Endodermal cell (in vitro differentiated cells): ENCODE measurements at regions not wholly inside any gene's neighbourhood (a gene's known extent, or its start where the extent isn't known, plus 50 kb on each side); places are given as distances from the start of the nearest gene placed in this dataset.

Experiments
- DNase-seq: peaks from one replicate; pipeline ENCODE4 v3.0.0-alpha.2; 2017
- H3K27ac ChIP-seq: 2 replicates; pipeline ENCODE4 v1.5.1; 2013; ENCODE audit warnings: mild to moderate bottlenecking, low read depth, low read length, moderate library complexity
- H3K27me3 ChIP-seq: 2 replicates; pipeline ENCODE4 v1.6.1; 2013; ENCODE audit warnings: mild to moderate bottlenecking, low read length, moderate library complexity; ENCODE audit not compliant: insufficient read depth, control insufficient read depth, poor library complexity, severe bottlenecking
- H3K36me3 ChIP-seq: 2 replicates; pipeline ENCODE4 v1.7.0; 2013; ENCODE audit warnings: mild to moderate bottlenecking, low read length, moderate library complexity; ENCODE audit not compliant: control insufficient read depth, insufficient read depth
- H3K4me1 ChIP-seq: one replicate; pipeline ENCODE4 v1.7.0; 2013; ENCODE audit warnings: low read length; ENCODE audit not compliant: control insufficient read depth, insufficient read depth
- H3K4me3 ChIP-seq: 2 replicates; pipeline ENCODE4 v1.5.1; 2013; ENCODE audit warnings: mild to moderate bottlenecking, low read length, moderate library complexity
- H3K9ac ChIP-seq: 2 replicates; pipeline ENCODE4 v1.6.1; 2013; ENCODE audit warnings: mild to moderate bottlenecking, low read length, moderate library complexity; ENCODE audit not compliant: poor library complexity, severe bottlenecking; ENCODE audit errors: extremely low read depth
- H3K9me3 ChIP-seq: 2 replicates; pipeline ENCODE4 v1.6.1; 2013; ENCODE audit warnings: mild to moderate bottlenecking, low read length, moderate library complexity; ENCODE audit not compliant: control insufficient read depth
- H3K27ac Mint-ChIP-seq: 2 replicates; pipeline ENCODE4 v1.8.0; 2020; ENCODE audit warnings: mixed read lengths
- H3K27me3 Mint-ChIP-seq: 2 replicates; pipeline ENCODE4 v1.8.0; 2021; ENCODE audit warnings: mild to moderate bottlenecking, mixed read lengths; ENCODE audit not compliant: insufficient read depth
- H3K36me3 Mint-ChIP-seq: 2 replicates; pipeline ENCODE4 v1.8.0; 2020; ENCODE audit warnings: low read depth, mixed read lengths
- H3K4me1 Mint-ChIP-seq: 2 replicates; pipeline ENCODE4 v1.8.0; 2020; ENCODE audit warnings: mixed read lengths
- H3K4me3 Mint-ChIP-seq: 2 replicates; pipeline ENCODE4 v1.8.0; 2020; ENCODE audit warnings: mild to moderate bottlenecking, moderate library complexity, mixed read lengths
- H3K9me3 Mint-ChIP-seq: 2 replicates; pipeline ENCODE4 v1.8.0; 2020; ENCODE audit warnings: mild to moderate bottlenecking, mixed read lengths
- CTCF ChIP-seq: fragments of 200-600 bp; sonication (generic); conservative IDR thresholded peaks from 2 replicates; pipeline ENCODE4 v1.5.0; 2021; ENCODE audit warnings: antibody characterized with exemption, mild to moderate bottlenecking
- WGBS, 2 experiments: methylation state at CpG; one replicate each; pipeline versions ENCODE4 v1.1.5 to v1.1.7; 2013; ENCODE audit warnings: missing lambda C conversion rate in 2 of 2, mixed read lengths in 1 of 2; ENCODE audit not compliant: insufficient coverage in 1 of 2, insufficient read length in 1 of 2; 5-methylcytosine and 5-hydroxymethylcytosine counted together

GRCh38 chr6:92354270-92354829 lies 1065.0 kb downstream of the EPHA7 start:
- no peak overlapping the region for H3K9ac ChIP-seq
- H3K4me3 ChIP-seq: no peak overlapping the region
- DNase-seq: no peak
- Mint-ChIP-seq H3K36me3 (no peaks in the 10 kb centered on the region), H3K4me3 (no peak overlapping the region), H3K27ac (peak overlapping the region; percentile 28), H3K4me1 (peaks cover 2% of the 10 kb centered on the region), H3K27me3 (no peaks in the 10 kb centered on the region), H3K9me3 (no peaks in the 10 kb centered on the region)
- WGBS, 2 experiments: 97 to 100% methylated on average over 2 of the region's 2 CpGs
- H3K4me1 ChIP-seq: no peaks in the 10 kb centered on the region
- no peak for TF ChIP-seq CTCF
- no peaks in the 10 kb centered on the region for H3K9me3 ChIP-seq
- no peak overlapping the region for H3K27ac ChIP-seq
- H3K27me3 ChIP-seq: no peaks in the 10 kb centered on the region
- H3K36me3 ChIP-seq: no peaks in the 10 kb centered on the region

DNA sequence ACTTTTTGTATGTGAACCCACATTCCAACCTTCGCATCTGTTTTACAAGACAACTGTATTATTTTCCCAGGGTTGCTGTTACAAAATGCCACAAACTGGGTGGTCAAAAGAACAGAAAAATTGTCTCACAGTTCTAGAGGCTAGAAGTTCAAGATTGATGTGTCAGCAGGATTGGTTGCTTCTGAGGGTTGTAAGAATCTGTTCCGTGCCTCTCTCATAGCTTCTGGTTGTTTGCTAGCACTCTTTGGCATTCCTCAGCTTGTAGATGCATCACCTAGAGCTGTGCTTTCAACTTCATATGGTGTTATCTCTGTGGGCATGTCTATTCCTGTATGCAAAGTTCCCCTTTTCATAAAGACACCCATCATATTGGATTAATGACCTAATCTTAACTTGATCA lies 1067.2 kb downstream of the EPHA7 start:
- 86 to 91% methylated on average over 2 of the region's 2 CpGs for WGBS, 2 experiments

DNA sequence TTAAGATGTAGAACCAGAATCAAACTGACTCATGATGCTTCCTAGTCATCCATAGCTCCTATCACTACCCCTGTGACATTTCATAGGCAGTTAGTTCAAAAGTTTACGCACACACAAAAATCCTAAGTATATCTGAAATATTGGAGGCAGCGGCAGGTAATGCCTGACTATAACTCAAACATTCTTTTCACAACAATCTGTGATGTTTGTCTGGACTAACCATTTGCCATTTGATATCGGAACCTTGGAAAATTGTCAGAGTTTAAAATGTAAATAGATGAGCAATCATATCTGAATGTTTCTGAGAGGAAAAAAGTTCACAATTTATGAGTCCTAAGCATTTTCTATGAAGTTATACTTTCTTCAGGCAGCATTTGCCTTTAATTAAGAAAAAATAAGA lies 1078.2 kb downstream of the EPHA7 start:
- Mint-ChIP-seq H3K9me3 (no peaks in the 10 kb centered on the region), H3K27me3 (no peaks in the 10 kb centered on the region), H3K36me3 (no peaks in the 10 kb centered on the region), H3K4me3 (no peak overlapping the region), H3K27ac (no peak overlapping the region), H3K4me1 (no peaks in the 10 kb centered on the region)
- H3K27me3 ChIP-seq: no peaks in the 10 kb centered on the region
- no peak overlapping the region for H3K9ac ChIP-seq
- peaks cover 12% of the 10 kb centered on the region for H3K4me1 ChIP-seq
- H3K27ac ChIP-seq: no peak overlapping the region
- WGBS, 2 experiments: 97 to 100% methylated on average over 1 to 3 of the region's 3 CpGs
- no peak for DNase-seq
- no peak overlapping the region for H3K4me3 ChIP-seq
- no peaks in the 10 kb centered on the region for H3K9me3 ChIP-seq
- no peak for TF ChIP-seq CTCF
- H3K36me3 ChIP-seq: no peaks in the 10 kb centered on the region

More for the DNA sequence above, 1067.2 kb downstream of the EPHA7 start:
- Mint-ChIP-seq H3K4me3 (no peak overlapping the region), H3K9me3 (no peaks in the 10 kb centered on the region), H3K27ac (no peak overlapping the region), H3K36me3 (no peaks in the 10 kb centered on the region), H3K27me3 (no peaks in the 10 kb centered on the region), H3K4me1 (peaks cover 2% of the 10 kb centered on the region)
- Histone ChIP-seq H3K36me3 (no peaks in the 10 kb centered on the region), H3K27ac (no peak overlapping the region), H3K4me3 (no peak overlapping the region), H3K4me1 (no peaks in the 10 kb centered on the region), H3K9me3 (no peaks in the 10 kb centered on the region), H3K27me3 (no peaks in the 10 kb centered on the region), H3K9ac (no peak overlapping the region)
- no peak for DNase-seq
- TF ChIP-seq CTCF: no peak
